HL-60 (cell line): ENCODE measurements at regions not wholly inside any gene's neighbourhood (a gene's known extent, or its start where the extent isn't known, plus 50 kb on each side); places are given as distances from the start of the nearest gene placed in this dataset.

ENCODE experiments used
- GABPA ChIP-seq: IDR thresholded peaks from 2 replicates; pipeline ENCODE4 v1.6.1; 2012; ENCODE audit warnings: low read depth
- POLR2AphosphoS5 ChIP-seq: IDR thresholded peaks from 2 replicates; pipeline ENCODE4 v1.6.1; 2012; ENCODE audit warnings: low read depth

DNA sequence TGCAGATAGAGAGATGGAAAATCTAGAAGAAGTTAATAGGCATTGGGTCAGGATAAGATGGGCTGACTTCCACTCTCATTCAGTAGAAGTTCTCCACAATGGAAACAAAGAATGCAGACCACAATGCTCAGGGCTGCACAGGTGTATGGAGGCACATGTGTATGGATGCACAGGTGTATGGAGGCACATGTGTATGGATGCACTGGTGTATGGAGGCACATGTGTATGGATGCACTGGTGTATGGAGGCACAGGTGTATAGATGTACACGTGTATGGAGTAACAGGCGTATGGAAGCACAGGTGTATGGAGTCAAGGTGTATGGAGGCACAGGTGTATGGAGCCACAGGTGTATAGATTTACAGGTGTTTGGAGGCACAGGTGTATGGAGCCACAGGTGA is 285.7 kb upstream of the PPP2R2D start:
- TF ChIP-seq POLR2AphosphoS5: no peak
- TF ChIP-seq GABPA: no peak
